ENCODE measurements at regions not wholly inside any gene's neighbourhood (a gene's known extent, or its start where the extent isn't known, plus 50 kb on each side); places are given as distances from the start of the nearest gene placed in this dataset.

GRCh38 chr18:65399091-65399490 is 351.7 kb upstream of the CDH7 start:
- no peak for DNase-seq

DNA sequence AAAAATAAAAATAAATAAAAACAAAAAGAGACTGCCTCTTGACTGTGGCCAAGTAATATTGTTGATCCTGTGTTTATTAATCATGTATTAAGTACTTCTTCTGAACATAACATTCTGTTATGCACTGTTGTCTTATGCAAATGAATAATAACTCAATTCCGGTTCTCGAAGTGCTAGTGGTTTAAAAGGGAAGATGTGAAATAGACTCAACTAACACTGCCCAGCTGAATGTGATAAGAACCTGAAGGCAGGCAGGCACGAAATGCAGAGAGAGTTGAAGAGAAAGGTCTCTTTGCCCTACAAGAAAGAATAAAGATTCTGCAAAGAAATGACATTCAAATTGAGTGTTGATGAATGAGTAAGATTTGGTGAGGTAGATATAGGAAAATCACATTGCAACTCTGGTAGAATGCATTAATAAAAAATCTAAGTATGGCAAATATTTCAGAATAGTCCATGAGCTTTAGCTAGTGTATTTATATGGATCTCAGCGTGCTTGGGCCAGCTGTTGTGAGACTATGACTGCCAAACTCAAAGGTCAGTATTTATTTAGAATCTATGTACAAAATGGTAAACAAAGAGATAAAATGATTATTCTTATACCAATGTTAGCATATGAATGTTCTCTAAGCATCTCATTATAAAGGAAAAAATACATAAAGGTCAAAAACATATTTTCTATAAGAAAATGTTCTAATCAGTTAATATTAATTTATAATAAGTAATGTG is 352.3 kb upstream of the CDH7 start:
- DNase-seq: no peak

- DNase-seq: no peak
These were observed 369.8 kb upstream of the CDH7 start for GRCh38 chr18:65380986-65381385.

DNA sequence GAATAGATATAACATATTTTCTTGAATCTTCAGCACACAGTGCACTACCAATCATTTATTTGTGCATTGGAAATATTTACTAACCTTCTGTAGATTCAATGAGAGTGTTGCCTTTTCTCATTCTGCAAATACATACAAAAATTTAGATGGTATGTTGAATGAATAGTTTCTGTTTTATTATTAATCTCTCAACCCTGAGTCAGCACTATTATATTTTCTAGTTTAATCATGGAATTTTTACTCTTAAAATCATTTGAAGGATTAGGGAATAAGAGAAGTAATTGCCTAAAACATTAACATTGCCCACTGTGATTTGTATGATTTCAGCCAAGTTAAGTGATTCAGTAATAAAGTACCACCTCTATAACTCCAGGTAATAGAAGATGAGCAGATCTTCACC is 370.2 kb upstream of the CDH7 start:
- no peak for DNase-seq

DNA sequence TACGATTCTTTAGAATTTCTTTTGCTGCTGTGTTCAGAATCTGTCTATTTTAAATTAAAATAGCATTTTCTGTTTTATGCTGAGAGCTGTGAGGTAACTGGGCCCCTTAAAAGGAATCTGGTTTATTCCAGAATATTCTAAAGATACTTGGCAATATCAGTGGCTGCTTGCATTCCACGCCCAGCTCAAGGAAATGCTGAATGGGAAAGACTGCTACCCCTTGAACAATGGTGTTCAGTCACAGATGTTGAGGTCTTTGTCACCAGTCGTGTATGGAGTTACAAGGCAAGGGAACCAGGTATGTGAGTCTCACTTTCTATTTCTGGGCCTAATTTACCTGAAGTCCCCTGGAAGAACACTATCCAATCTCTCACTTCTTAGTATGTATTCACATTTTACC is 377.9 kb upstream of the CDH7 start:
- DNase-seq: no peak

DNA sequence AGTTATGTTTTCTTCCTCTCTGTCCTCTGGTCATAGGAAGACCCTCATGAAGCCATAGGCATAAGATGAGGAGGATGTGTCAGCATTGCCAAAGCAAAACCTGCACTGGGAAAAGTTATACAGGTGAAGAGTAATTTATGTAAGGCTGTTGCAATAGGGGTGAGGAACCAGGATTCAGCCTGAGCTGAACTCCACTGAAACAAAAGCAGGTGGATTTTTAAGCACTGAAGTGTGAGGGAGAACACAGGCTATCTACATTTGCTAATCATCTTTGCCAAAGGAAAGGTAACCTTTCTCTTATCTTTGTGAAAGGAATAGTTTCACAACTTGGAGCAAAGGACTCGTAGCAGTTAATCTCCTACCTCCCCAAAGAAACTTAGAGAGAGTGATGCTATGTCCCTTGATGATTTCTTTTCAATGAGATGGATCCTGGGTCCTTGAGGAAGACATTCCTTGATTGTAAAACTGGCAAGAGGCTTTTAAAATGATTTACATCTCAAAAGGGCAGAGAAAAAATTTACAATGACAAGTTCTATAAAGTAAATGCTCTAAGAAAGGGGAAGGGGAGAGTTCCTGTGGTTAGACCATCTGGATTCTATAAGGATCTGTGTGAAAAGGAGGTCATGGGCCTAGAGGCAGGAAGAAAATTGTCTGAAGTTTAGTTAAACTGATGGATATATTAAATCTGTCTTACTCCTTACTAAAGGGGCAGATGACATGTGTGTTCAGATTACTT is 385.4 kb upstream of the CDH7 start:
- no peak for DNase-seq

DNA sequence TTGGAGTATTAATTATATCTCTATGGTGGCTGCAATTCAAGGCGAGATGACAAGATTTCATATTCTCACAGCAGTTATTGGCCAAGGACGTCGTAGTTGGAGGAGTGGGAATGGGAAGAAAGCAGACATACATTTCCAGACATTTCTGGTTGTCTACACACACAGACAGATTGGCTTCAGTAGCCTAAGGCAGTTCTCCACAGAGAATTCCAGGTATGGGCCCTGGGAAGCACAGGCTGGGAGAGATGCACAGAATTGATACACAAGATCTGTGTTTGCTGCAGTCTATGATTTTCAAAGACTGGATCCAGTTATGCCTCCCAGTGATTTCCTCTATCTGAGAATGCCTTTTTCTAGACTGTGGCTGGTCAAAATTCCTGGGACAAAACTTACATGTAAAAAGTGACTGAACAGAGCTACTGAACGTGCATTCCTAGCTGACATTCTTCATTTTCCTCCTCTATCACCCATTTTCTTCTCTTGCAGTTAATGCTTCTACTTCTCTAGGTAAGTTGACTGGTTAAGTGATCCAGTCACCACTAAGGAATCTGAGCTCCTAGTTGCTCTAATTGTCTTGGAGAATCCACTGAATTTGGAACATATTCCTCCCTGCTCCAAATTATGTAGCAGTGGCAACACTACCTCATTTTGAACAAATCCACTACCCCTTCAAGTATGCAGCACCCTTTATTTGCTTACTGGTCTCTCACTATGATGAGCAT is 386.7 kb upstream of the CDH7 start:
- no peak for DNase-seq

- DNase-seq: no peak
These were observed 387.8 kb upstream of the CDH7 start for GRCh38 chr18:65363011-65363410.

GRCh38 chr18:65359479-65359878 is 391.3 kb upstream of the CDH7 start:
- no peak for DNase-seq

GRCh38 chr18:65358306-65358705 is 392.5 kb upstream of the CDH7 start:
- no peak for DNase-seq

DNA sequence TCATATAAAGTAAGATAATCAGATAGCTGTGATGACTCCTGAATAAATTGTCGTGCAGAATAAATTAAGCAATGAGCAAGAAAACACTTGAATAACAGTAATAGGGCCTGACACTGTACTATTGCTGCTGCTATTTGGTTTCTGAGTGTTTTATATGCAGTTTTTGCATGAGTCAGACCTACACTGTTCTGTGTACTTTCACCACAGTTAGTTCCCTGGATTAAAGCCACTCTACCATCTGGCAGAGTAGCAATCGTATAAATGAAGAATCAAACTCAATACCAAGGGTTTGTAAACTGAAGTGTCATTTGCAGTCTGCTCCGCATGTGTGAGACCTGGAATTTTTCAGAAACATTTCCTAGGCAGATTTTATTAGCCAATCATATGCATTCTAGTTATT is 398.6 kb upstream of the CDH7 start:
- DNase-seq: no peak

DNA sequence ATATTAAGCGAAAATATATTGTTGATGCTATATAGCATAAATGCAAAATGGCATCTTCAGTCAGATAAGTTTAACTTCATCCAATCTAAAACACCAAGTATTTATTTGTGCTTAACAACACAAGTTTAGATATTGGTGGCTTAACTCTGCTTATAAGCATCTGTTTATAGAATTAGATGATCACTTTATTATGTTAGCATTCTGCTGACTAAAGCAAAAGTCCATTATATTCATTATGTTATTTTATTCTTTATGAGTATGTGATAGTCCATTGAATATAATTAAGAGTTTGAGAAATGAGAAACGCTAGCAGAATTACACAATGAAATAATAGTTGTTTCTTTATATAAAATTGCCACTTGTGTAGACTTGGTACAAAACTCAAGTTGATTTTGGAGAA is 401.2 kb upstream of the CDH7 start:
- no peak for DNase-seq

GRCh38 chr18:65347446-65347845 is 403.4 kb upstream of the CDH7 start:
- DNase-seq: no peak

GRCh38 chr18:65346086-65346485 is 404.7 kb upstream of the CDH7 start:
- DNase-seq: no peak

GRCh38 chr18:65343571-65343970 is 407.2 kb upstream of the CDH7 start:
- DNase-seq: no peak

DNA sequence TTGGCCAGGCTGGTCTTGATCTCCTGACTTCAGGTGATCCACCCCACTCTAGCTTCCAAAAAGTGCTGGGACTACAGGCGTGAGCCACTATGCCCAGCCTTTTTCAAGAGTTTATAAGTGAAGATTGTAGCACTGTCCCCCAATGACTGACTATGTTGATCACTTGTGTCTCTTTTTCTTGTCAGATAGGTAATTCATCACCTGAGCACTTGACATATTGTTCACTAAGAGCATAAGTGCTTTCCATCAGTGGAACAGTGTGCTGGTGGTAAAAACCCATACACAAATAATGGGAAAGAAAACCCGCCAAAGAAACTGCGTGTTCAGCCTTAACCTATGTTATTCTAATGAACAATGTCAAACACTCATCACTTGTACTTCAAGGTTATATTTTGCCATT is 414.4 kb upstream of the CDH7 start:
- DNase-seq: no peak

DNA sequence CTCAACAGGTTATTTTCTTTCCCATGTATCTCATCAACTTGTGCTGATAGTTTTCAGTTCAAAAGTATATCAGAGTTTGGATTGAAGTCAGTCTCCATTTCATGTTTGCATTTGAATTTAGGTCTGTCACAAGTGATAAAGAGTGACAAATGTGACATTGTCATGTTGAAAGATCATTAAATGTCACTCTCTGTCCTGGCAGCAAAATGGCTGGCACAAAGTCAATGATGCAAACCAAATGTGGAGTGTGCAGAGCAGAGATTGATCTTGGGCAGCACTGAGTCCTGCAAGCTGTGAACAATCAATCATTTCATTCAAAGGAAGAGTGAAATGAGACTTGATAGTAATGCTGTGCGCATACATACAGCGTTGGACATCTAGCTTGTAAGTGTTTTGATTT is 421.8 kb upstream of the CDH7 start:
- DNase-seq: no peak

GRCh38 chr18:65326805-65327204 is 424.0 kb upstream of the CDH7 start:
- no peak for DNase-seq

DNA sequence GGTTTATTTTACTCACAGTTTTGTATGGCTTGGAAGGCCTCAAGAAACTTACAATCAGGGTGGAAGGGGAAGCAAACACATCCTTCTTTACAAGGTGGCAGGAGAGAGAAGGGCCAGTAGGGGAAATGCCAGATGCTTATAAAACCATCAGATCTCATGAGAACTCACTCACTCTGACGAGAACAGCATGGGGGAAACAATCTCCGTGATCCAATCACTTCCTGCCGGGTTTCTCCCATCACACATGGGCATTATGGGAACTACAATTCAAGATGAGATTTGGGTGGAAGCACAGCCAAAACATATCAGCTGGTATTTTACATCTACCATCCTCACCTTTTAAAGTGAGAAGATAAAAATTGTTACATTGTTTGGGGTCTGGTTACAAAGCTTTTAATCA is 427.9 kb upstream of the CDH7 start:
- no peak for DNase-seq

DNA sequence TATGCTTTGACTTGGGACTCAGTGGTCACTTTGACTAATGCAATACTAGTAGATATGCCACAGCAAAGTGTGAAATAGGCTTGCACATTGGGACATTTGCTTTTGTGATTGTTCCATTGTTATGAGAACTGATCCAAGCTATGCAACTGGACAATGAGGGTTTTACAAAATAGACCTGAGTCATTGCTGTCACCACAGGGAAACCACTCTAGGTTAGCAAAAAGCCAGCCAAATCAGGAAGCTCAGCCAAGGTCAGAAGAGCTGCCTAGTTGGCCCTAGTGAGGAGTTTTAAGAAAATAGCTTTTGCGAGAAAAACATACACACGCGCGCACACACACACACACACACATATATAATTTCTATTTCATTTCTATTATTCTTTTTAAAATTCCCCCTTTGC is 452.4 kb upstream of the CDH7 start:
- DNase-seq: no peak

DNA sequence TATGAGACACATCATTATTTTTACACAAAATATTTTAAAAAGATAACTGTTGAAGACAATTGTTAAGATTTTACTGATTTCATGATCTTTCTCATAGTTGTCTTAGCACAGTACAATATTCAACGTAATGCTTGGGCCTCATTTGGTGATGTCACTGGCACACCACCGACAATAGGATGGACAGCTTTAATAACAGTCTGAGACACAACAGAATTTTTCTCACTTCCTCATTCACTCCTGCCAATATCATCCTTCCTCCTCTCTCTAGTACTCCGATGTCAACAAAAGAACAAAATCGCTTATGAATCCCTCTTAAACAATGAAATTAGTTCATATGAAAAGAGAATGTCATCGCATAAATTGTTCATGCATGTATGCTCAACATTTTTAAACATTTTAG is 461.9 kb upstream of the CDH7 start:
- no peak for DNase-seq

- DNase-seq: no peak
These were observed 463.2 kb upstream of the CDH7 start for GRCh38 chr18:65287652-65288051.

DNA sequence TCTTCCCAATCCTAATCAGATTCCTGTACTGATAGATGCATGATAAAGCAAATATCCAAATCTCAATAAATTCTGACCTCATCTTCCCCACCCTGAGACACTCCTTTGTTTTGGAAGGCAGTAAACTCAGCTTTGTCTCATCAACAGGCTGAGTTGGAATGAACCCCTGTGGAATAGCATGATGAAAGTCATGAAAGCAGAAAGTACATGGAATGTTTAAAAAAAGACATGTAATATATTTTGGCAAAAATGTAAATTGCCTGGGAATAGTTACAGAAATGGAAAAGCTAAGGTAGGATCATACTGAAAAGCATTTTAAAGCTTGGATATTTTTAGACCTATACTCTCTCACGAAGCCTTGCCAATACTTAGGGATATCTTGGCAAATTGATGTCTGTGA is 468.7 kb upstream of the CDH7 start:
- DNase-seq: no peak

DNA sequence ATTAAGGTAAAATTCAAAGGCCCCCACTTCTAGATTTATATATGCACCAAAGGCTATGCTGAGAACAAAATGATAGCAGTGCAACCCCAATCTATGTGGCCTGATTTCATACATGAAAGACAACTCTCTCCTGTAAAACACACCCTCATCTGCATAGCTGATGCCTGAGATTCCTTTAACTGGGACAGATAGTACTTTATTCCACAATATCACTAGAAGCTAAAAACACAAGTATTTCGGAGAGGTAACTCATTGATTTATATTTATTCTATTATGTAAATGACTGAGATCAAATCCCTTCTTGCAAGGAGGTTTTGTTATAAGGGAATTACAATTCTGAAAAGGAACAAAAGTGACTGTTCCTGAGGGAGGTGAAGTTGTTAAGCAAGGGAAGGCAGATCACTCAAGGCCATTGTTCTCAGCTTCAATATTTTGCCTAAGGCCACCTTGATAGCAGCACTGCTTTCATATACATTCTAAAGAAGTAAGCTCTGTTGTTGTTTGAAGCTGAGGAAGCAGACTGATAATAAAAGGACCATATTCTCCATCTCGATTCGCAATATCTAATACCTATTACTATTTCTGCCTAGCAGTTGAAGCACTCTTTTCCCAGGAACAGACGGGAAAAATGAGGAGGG is 471.0 kb upstream of the CDH7 start:
- no peak for DNase-seq
